Endothelial cell of umbilical vein (primary cell): ENCODE measurements at regions not wholly inside any gene's neighbourhood (a gene's known extent, or its start where the extent isn't known, plus 50 kb on each side); places are given as distances from the start of the nearest gene placed in this dataset.

Experiments used
- BruUV-seq: library from RNA; stranded (reverse); fragments of 400-500 nt; replicated peaks from 2 replicates; lab custom pipeline; 2021; lab: Mats Ljungman, UMichigan
- CTCF ChIA-PET: fragments of 300-600, 350-600 bp; sonication (Branson Sonifier 250); formaldehyde crosslinking; loops from one replicate; lab custom pipeline; 2021; ENCODE audit warnings: antibody characterized with exemption, inconsistent platforms; lab: Charles Lee
- POLR2A ChIA-PET: fragments of 300-600, 350-600 bp; sonication (Branson Sonifier 250); formaldehyde crosslinking; loops from one replicate; lab custom pipeline; 2021; ENCODE audit warnings: antibody characterized with exemption, inconsistent platforms; lab: Charles Lee
- DNase-seq: peaks from one replicate; pipeline ENCODE4 v3.0.0-alpha.2; 2011; ENCODE audit warnings: low read depth, low spot score
- FAIRE-seq: peaks from 2 replicates; lab custom pipeline; 2011; peaks lifted over from hg19 to GRCh38; lab: Jason Lieb, UNC
- H2AFZ ChIP-seq: 2 replicates; pipeline ENCODE4 v1.6.0; 2012; ENCODE audit warnings: low read depth, low read length, control low read depth, inconsistent platforms
- H3K27ac ChIP-seq: 2 replicates; pipeline ENCODE4 v1.5.1; 2011; ENCODE audit warnings: low read depth, mild to moderate bottlenecking, control low read depth, low read length, moderate library complexity; ENCODE audit not compliant: insufficient read depth
- H3K27me3 ChIP-seq, 2 experiments: 2 replicates each; pipeline versions ENCODE4 v1.6.0 to v1.6.1; 2011; ENCODE audit warnings: low read length in 2 of 2, mixed read lengths in 1 of 2; ENCODE audit not compliant: control insufficient read depth in 2 of 2, insufficient read depth in 2 of 2
- H3K36me3 ChIP-seq, 2 experiments: 2 replicates in 1 of 2; 3 replicates in 1 of 2; pipeline ENCODE4 v1.5.1; 2011; ENCODE audit warnings: low read length in 2 of 2, mild to moderate bottlenecking in 1 of 2, moderate library complexity in 1 of 2; ENCODE audit not compliant: control insufficient read depth in 2 of 2, insufficient read depth in 2 of 2; ENCODE audit errors: extremely low read depth in 1 of 2
- H3K4me1 ChIP-seq: 3 replicates; pipeline ENCODE4 v1.5.1; 2011; ENCODE audit warnings: mild to moderate bottlenecking, low read length; ENCODE audit not compliant: control insufficient read depth, insufficient read depth; ENCODE audit errors: extremely low read depth
- H3K4me2 ChIP-seq: 2 replicates; pipeline ENCODE4 v1.6.1; 2011; ENCODE audit warnings: low read length, control low read depth, mixed read lengths; ENCODE audit not compliant: insufficient read depth
- H3K4me3 ChIP-seq, 3 experiments: fragments of 200-600 bp in 1 of 3; sonication (generic), shearing (Covaris generic) in 1 of 3; replicated peaks in 1 of 3; 2 replicates each; pipeline ENCODE4 v1.5.1; 2011 to 2016; ENCODE audit warnings: control low read depth in 3 of 3, low read length in 3 of 3, mild to moderate bottlenecking in 2 of 3, inconsistent platforms in 1 of 3, low read depth in 1 of 3, moderate library complexity in 1 of 3; ENCODE audit not compliant: insufficient read depth in 1 of 3
- H3K79me2 ChIP-seq: 2 replicates; pipeline ENCODE4 v1.6.0; 2012; ENCODE audit warnings: low read length, inconsistent platforms; ENCODE audit not compliant: control insufficient read depth, insufficient read depth
- H3K9ac ChIP-seq: replicated peaks from 2 replicates; pipeline ENCODE3; 2011; ENCODE audit warnings: low read length, control low read depth; ENCODE audit not compliant: insufficient read depth; ENCODE audit errors: extremely low read depth
- H3K9me1 ChIP-seq: replicated peaks from 3 replicates; pipeline ENCODE4 v1.6.0; 2011; ENCODE audit warnings: mild to moderate bottlenecking, low read length; ENCODE audit not compliant: control insufficient read depth, insufficient read depth; ENCODE audit errors: extremely low read depth
- H3K9me3 ChIP-seq: replicated peaks from 2 replicates; pipeline ENCODE4 v1.5.1; 2012; ENCODE audit warnings: low read length, inconsistent platforms; ENCODE audit not compliant: control insufficient read depth, insufficient read depth
- H4K20me1 ChIP-seq: replicated peaks from 2 replicates; pipeline ENCODE3; 2011; ENCODE audit warnings: mild to moderate bottlenecking, low read length; ENCODE audit not compliant: control insufficient read depth, insufficient read depth; ENCODE audit errors: extremely low read depth
- CTCF ChIP-seq, 2 donors: IDR thresholded peaks; 1 replicate in 1 of 2; 2 replicates in 1 of 2; pipeline ENCODE4 v1.5.1; 2011; ENCODE audit warnings: low read length in 2 of 2, mild to moderate bottlenecking in 2 of 2, moderate library complexity in 2 of 2, control low read depth in 1 of 2, inconsistent platforms in 1 of 2, low read depth in 1 of 2; ENCODE audit not compliant: insufficient read depth in 1 of 2; ENCODE audit errors: extremely low read depth in 1 of 2
- EZH2 ChIP-seq: IDR thresholded peaks from 2 replicates; pipeline ENCODE4 v1.6.1; 2012; ENCODE audit warnings: borderline replicate concordance, low read depth, mild to moderate bottlenecking, moderate library complexity, low read length, inconsistent platforms; ENCODE audit not compliant: severe bottlenecking
- FOS ChIP-seq: IDR thresholded peaks from 2 replicates; pipeline ENCODE4 v1.6.1; 2011; ENCODE audit warnings: mild to moderate bottlenecking, low read length, moderate library complexity, borderline replicate concordance; ENCODE audit not compliant: insufficient read depth
- GATA2 ChIP-seq: IDR thresholded peaks from 2 replicates; pipeline ENCODE4 v1.7.0; 2011; ENCODE audit warnings: low read depth, mild to moderate bottlenecking, moderate library complexity, mixed read lengths, low read length; ENCODE audit not compliant: insufficient read length, insufficient read depth
- JUN ChIP-seq: IDR thresholded peaks from 2 replicates; pipeline ENCODE4 v1.6.1; 2011; ENCODE audit warnings: borderline replicate concordance, low read depth; ENCODE audit not compliant: insufficient read length, insufficient read depth
- MYC ChIP-seq: IDR thresholded peaks from one replicate; pipeline ENCODE4 v1.6.1; 2011; ENCODE audit warnings: mild to moderate bottlenecking, low read depth, low read length
- POLR2A ChIP-seq: IDR thresholded peaks from 2 replicates; pipeline ENCODE4 v1.6.1; 2012; ENCODE audit warnings: low read depth, mild to moderate bottlenecking, control low read depth, low read length
- POLR2AphosphoS5 ChIP-seq: IDR thresholded peaks from 2 replicates; pipeline ENCODE4 v1.6.1; 2012; ENCODE audit warnings: low read depth, mild to moderate bottlenecking, control low read depth, low read length, moderate library complexity; ENCODE audit not compliant: insufficient read depth
- dilution Hi-C: fragments of 300-500 bp; cut with MboI; formaldehyde crosslinking; loops from one replicate; pipeline ENCODE4 v1.15.0; 2019; ENCODE audit warnings: low sequenced_read_pairs; ENCODE audit not compliant: extremely low pct_ligation_motif_present
- intact Hi-C: fragments of 100-400 bp; cut with micrococcal nuclease; formaldehyde crosslinking; loops from one replicate; pipeline ENCODE4 v1.10.0; 2022
- TF ChIP-seq, protein P1 (sequence below): IDR thresholded peaks from 2 replicates; pipeline ENCODE4 v1.6.1; 2011; ENCODE audit not compliant: insufficient read depth, insufficient read length

DNA sequence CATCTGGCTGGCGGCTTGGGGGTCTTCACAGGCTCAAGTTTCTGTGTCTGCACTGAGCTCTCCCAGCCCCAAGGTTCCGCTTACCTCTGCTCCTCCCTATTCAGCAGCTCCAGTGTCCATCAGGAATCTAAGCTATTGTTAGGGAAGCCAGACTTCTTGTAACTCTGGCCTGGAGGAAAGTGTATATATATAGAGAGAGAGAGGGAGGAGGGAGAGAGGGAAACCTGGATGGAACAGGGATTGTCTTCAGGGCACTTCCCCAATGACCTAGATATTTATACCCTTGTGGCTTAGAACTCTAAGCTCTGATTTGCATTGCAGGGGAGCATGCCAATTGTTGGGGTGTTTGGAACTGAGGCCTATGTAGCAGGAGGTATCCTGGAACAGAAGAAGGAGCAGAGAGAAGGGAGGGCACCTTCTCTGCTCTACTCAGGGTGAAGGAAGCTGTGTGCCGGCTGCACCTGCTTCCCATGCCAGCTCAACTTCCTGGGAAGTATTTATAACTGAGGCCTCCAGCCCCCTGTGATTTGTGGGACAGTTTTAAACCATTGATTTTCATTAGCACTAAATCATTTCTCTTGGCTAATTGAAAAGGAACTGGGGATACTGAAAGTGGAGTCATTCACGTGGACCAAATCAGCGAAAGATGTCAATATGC lies 70.9 kb downstream of the NAV1 start:
- dilution Hi-C loops (no loop called here), intact Hi-C loops (loop anchor here (1.0 to 2.0 kb wide), 2 partner anchors 13 to 27 kb away; no protein-coding TSS in a partner anchor)
- Histone ChIP-seq H3K4me3 (no peak overlapping the region), H3K9me3 (no peaks in the 10 kb centered on the region), H3K27me3 (no peaks in the 10 kb centered on the region), H2AFZ (no peak overlapping the region), H3K9ac (no peak overlapping the region), H3K9me1 (no peaks in the 10 kb centered on the region), H3K4me1 (peaks cover 27% of the 10 kb centered on the region), H4K20me1 (peaks cover 11% of the 10 kb centered on the region), H3K36me3 (no peaks in the 10 kb centered on the region), H3K79me2 (peaks cover 71% of the 10 kb centered on the region), H3K27ac (peak overlapping the region; percentile 56), H3K4me2 (peak overlapping the region; percentile 24)
- CTCF ChIA-PET, result interaction anchor here (0.7 to 2.4 kb wide), 12 partner anchors 10 to 183 kb away, joined by 3 to 10 read pairs (median 3); no protein-coding TSS in a partner anchor
- FAIRE-seq (no peak), DNase-seq (peak; percentile 44)
- BruUV-seq, result no TSS peak
- POLR2A ChIA-PET, result interaction anchor here (0.5 to 1.5 kb wide), 2 partner anchors 12 to 167 kb away, joined by 3 to 4 read pairs; no protein-coding TSS in a partner anchor
- TF ChIP-seq, protein P1, sequence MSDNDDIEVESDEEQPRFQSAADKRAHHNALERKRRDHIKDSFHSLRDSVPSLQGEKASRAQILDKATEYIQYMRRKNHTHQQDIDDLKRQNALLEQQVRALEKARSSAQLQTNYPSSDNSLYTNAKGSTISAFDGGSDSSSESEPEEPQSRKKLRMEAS, result no peak
- TF ChIP-seq EZH2 (no peak), FOS (no peak), GATA2 (no peak), CTCF (IDR thresholded peaks at IDR 0.05; ENCODE audit: extremely low read depth in 1 of 2, insufficient read depth in 1 of 2, low read depth in 1 of 2, low read length in 2 of 2) (no peak), MYC (no peak), POLR2A (no peak), JUN (no peak), POLR2AphosphoS5 (no peak)
